ENCODE measurements at regions not wholly inside any gene's neighbourhood (a gene's known extent, or its start where the extent isn't known, plus 50 kb on each side); places are given as distances from the start of the nearest gene placed in this dataset.

GRCh38 chr10:24091256-24091655, 117.7 kb upstream of the KIAA1217 start (continued):
- TF ChIP-seq CHD7 (IDR thresholded peaks at IDR 0.05; ENCODE audit: insufficient replicate concordance, low read length) (no peak), JUND (IDR thresholded peaks at IDR 0.05; ENCODE audit: low read length) (no peak), TEAD4 (IDR thresholded peaks at IDR 0.05; ENCODE audit: low read depth, low read length) (no peak), SRF (IDR thresholded peaks at IDR 0.05; ENCODE audit: low read depth, low read length) (no peak), GTF2F1 (IDR thresholded peaks at IDR 0.05; ENCODE audit: borderline replicate concordance, low read depth, low read length) (no peak)
